ENCODE measurements at regions not wholly inside any gene's neighbourhood (a gene's known extent, or its start where the extent isn't known, plus 50 kb on each side); places are given as distances from the start of the nearest gene placed in this dataset.

- no peak overlapping the region for H3K27ac ChIP-seq (ENCODE audit: extremely low read depth, low read depth, low read length)
- CTCF ChIA-PET = no interaction called here
- no peak for TF ChIP-seq ZSCAN4 (tag by site-specific recombination; IDR thresholded peaks at IDR 0.05)
- no peak for TF ChIP-seq ZNF398 (tag by site-specific recombination; IDR thresholded peaks at IDR 0.05)
- no peak for TF ChIP-seq ZBTB17 (tag by site-specific recombination; IDR thresholded peaks at IDR 0.05)
- TF ChIP-seq ZNF670 (tag by site-specific recombination; IDR thresholded peaks at IDR 0.05; ENCODE audit: low read depth) = no peak
- TF ChIP-seq KLF16 (tag by site-specific recombination; IDR thresholded peaks at IDR 0.05) = no peak
- no peak for TF ChIP-seq SP3 (tag by site-specific recombination; IDR thresholded peaks at IDR 0.05)
- no peak for TF ChIP-seq ZNF174 (tag by site-specific recombination; IDR thresholded peaks at IDR 0.05)
- no peak for TF ChIP-seq ZNF155 (tag by site-specific recombination; IDR thresholded peaks at IDR 0.05)
- TF ChIP-seq ZIC2 (tag by site-specific recombination; IDR thresholded peaks at IDR 0.05) = no peak
- no peak for TF ChIP-seq SCRT2 (tag by site-specific recombination; IDR thresholded peaks at IDR 0.05)
- no peak for TF ChIP-seq ZNF335 (tag by site-specific recombination; conservative IDR thresholded peaks at IDR 0.05)
- TF ChIP-seq HOXD13 (CRISPR knock-in tag; IDR thresholded peaks at IDR 0.05; ENCODE audit: borderline replicate concordance) = no peak
- TF ChIP-seq AEBP2 (tag by site-specific recombination; IDR thresholded peaks at IDR 0.05; ENCODE audit: borderline replicate concordance) = no peak
- no peak for TF ChIP-seq ZNF776 (tag by site-specific recombination; IDR thresholded peaks at IDR 0.05; ENCODE audit: borderline replicate concordance)
- no peak for TF ChIP-seq HOXA7 (CRISPR knock-in tag; IDR thresholded peaks at IDR 0.05; ENCODE audit: borderline replicate concordance)
- no peak for TF ChIP-seq GLIS2 (tag by site-specific recombination; IDR thresholded peaks at IDR 0.05)
- H3K4me1 ChIP-seq (ENCODE audit: control insufficient read depth, insufficient read depth, low read length) = no peaks in the 10 kb centered on the region
- POLR2A ChIA-PET = no interaction called here
- H3K36me3 ChIP-seq (ENCODE audit: control insufficient read depth in 2 of 2, insufficient read depth in 1 of 2, low read length in 2 of 2) = no peaks in the 10 kb centered on the region
- no peak overlapping the region for H3K4me3 ChIP-seq (ENCODE audit: low read depth, low read length)
- no peaks in the 10 kb centered on the region for H3K9me3 ChIP-seq (ENCODE audit: control insufficient read depth, insufficient read depth, low read depth, low read length)
Observed at GRCh38 chr6:122161136-122161535, 238.3 kb upstream of the HSF2 start.

DNA sequence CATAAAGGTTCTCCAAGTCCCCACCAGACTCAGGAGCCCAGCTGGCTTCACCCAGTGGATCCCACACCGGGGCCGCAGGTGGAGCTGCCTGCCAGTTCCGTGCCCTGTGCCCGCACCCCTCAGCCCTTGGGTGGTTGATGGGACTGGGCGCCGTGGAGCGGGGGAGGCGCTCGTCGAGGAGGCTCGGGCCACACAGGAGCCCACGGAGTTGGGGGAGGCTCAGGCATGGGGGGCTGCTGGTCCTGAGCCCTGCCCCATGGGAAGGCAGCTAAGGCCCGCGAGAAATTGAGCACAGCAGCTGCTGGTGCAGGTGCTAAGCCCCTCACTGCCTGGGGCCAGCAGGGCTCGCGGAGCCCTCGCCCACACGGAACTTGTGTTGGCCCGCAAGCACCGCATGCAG is 234.4 kb upstream of the HSF2 start:
- CTCF ChIA-PET = no interaction called here
- Histone ChIP-seq H3K4me1 (ENCODE audit: control insufficient read depth, insufficient read depth, low read length) (no peaks in the 10 kb centered on the region), H3K36me3 (ENCODE audit: control insufficient read depth in 2 of 2, insufficient read depth in 1 of 2, low read length in 2 of 2) (no peaks in the 10 kb centered on the region), H3K9me3 (ENCODE audit: control insufficient read depth, insufficient read depth, low read depth, low read length) (no peaks in the 10 kb centered on the region), H3K4me3 (ENCODE audit: low read depth, low read length) (no peak overlapping the region), H3K27ac (ENCODE audit: extremely low read depth, low read depth, low read length) (no peak overlapping the region)
- TF ChIP-seq ZSCAN18 (tag by site-specific recombination; IDR thresholded peaks at IDR 0.05) (no peak), SP7 (tag by site-specific recombination; IDR thresholded peaks at IDR 0.05) (no peak), GLI4 (tag by site-specific recombination; IDR thresholded peaks at IDR 0.05) (no peak), ZFP69B (tag by site-specific recombination; IDR thresholded peaks at IDR 0.05) (no peak)
- TF ChIP-seq, protein P1, sequence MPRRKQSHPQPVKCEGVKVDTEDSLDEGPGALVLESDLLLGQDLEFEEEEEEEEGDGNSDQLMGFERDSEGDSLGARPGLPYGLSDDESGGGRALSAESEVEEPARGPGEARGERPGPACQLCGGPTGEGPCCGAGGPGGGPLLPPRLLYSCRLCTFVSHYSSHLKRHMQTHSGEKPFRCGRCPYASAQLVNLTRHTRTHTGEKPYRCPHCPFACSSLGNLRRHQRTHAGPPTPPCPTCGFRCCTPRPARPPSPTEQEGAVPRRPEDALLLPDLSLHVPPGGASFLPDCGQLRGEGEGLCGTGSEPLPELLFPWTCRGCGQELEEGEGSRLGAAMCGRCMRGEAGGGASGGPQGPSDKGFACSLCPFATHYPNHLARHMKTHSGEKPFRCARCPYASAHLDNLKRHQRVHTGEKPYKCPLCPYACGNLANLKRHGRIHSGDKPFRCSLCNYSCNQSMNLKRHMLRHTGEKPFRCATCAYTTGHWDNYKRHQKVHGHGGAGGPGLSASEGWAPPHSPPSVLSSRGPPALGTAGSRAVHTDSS (tag by site-specific recombination; IDR thresholded peaks at IDR 0.05) = no peak
- POLR2A ChIA-PET = no interaction called here
